Suprapubic skin (tissue), 4 donors: ENCODE measurements at regions not wholly inside any gene's neighbourhood (a gene's known extent, or its start where the extent isn't known, plus 50 kb on each side); places are given as distances from the start of the nearest gene placed in this dataset.
A peak's percentile ranks its signal among the peaks of the same experiment; 100 is the strongest.

ENCODE experiments used
- DNase-seq, 2 donors: peaks; one replicate each; pipeline ENCODE4 v3.0.0-alpha.2; 2019; ENCODE audit warnings: low spot score in 2 of 2
- H3K27ac ChIP-seq: fragments of 200-600 bp; sonication (generic); one replicate; pipeline ENCODE4 v1.5.1; 2019
- H3K27me3 ChIP-seq: fragments of 200-600 bp; sonication (generic); one replicate; pipeline ENCODE4 v1.5.1; 2019
- H3K36me3 ChIP-seq: fragments of 200-600 bp; sonication (generic); one replicate; pipeline ENCODE4 v1.5.1; 2019
- H3K4me1 ChIP-seq: fragments of 200-600 bp; sonication (generic); one replicate; pipeline ENCODE4 v1.5.1; 2019
- H3K4me3 ChIP-seq: fragments of 200-600 bp; sonication (generic); one replicate; pipeline ENCODE4 v1.5.1; 2019; ENCODE audit warnings: mild to moderate bottlenecking
- H3K9me3 ChIP-seq: fragments of 200-600 bp; sonication (generic); one replicate; pipeline ENCODE4 v1.5.1; 2019
- CTCF ChIP-seq, 2 donors: fragments of 200-600 bp in 1 of 2; fragments of 450-650 bp in 1 of 2; sonication (generic) in 1 of 2; IDR thresholded peaks; one replicate each; pipeline ENCODE4 v1.5.1; 2016 to 2019; ENCODE audit warnings: antibody characterized with exemption in 2 of 2, mild to moderate bottlenecking in 1 of 2, moderate library complexity in 1 of 2
- EP300 ChIP-seq: sonication (generic); formaldehyde crosslinking; IDR thresholded peaks from one replicate; pipeline ENCODE4 v1.6.1; 2017; ENCODE audit warnings: antibody characterized with exemption
- POLR2A ChIP-seq, 2 donors: fragments of 450-650 bp; IDR thresholded peaks; one replicate each; pipeline ENCODE4 v1.6.1; 2017; ENCODE audit warnings: antibody characterized with exemption in 2 of 2, mild to moderate bottlenecking in 2 of 2, moderate library complexity in 2 of 2
- POLR2AphosphoS5 ChIP-seq, 3 donors: sonication (generic); formaldehyde crosslinking; IDR thresholded peaks; one replicate each; pipeline ENCODE4 v1.6.1; 2017; ENCODE audit warnings: antibody characterized with exemption in 3 of 3
- WGBS: methylation state at CpG from one replicate; pipeline ENCODE4 v1.1.5; 2018; 5-methylcytosine and 5-hydroxymethylcytosine counted together

GRCh38 chr11:134514354-134514951 lies 102.4 kb upstream of the B3GAT1 start:
- no peak for TF ChIP-seq POLR2AphosphoS5 (IDR thresholded peaks at IDR 0.05)
- no peak for TF ChIP-seq POLR2A (IDR thresholded peaks at IDR 0.05)
- no peak for TF ChIP-seq EP300
- TF ChIP-seq CTCF (IDR thresholded peaks at IDR 0.05) = no peak
- Histone ChIP-seq H3K36me3 (no peaks in the 10 kb centered on the region), H3K27ac (no peak overlapping the region), H3K4me3 (no peak overlapping the region), H3K4me1 (no peaks in the 10 kb centered on the region), H3K27me3 (peaks cover 22% of the 10 kb centered on the region), H3K9me3 (no peaks in the 10 kb centered on the region)
- peak; percentile 32 to 77 for DNase-seq
- WGBS = 67% methylated on average over 4 of the region's 10 CpGs

- H3K9me3 ChIP-seq = no peaks in the 10 kb centered on the region
- no peak overlapping the region for H3K27ac ChIP-seq
- H3K4me3 ChIP-seq = no peak overlapping the region
- H3K27me3 ChIP-seq = peaks cover 22% of the 10 kb centered on the region
- no peaks in the 10 kb centered on the region for H3K36me3 ChIP-seq
- 77% methylated on average over 10 of the region's 18 CpGs for WGBS
- TF ChIP-seq POLR2A (IDR thresholded peaks at IDR 0.05) (no peak), CTCF (IDR thresholded peaks at IDR 0.05) (no peak), EP300 (no peak), POLR2AphosphoS5 (IDR thresholded peaks at IDR 0.05) (no peak)
- H3K4me1 ChIP-seq = no peaks in the 10 kb centered on the region
- peak in 1 of 2 donors; percentile 26 for DNase-seq
These were observed 101.6 kb upstream of the B3GAT1 start for GRCh38 chr11:134513585-134514120.

GRCh38 chr11:134512571-134513538 lies 100.8 kb upstream of the B3GAT1 start:
- peak; percentile 19 to 62 for DNase-seq
- 75% methylated on average over 15 of the region's 21 CpGs for WGBS
- no peak overlapping the region for H3K27ac ChIP-seq
- H3K36me3 ChIP-seq = no peaks in the 10 kb centered on the region
- no peak overlapping the region for H3K4me3 ChIP-seq
- H3K27me3 ChIP-seq = peaks cover 22% of the 10 kb centered on the region
- H3K4me1 ChIP-seq = no peaks in the 10 kb centered on the region
- no peak for TF ChIP-seq POLR2A (IDR thresholded peaks at IDR 0.05)
- TF ChIP-seq EP300 = no peak
- no peak for TF ChIP-seq POLR2AphosphoS5 (IDR thresholded peaks at IDR 0.05)
- TF ChIP-seq CTCF (IDR thresholded peaks at IDR 0.05) = no peak
- H3K9me3 ChIP-seq = no peaks in the 10 kb centered on the region

DNA sequence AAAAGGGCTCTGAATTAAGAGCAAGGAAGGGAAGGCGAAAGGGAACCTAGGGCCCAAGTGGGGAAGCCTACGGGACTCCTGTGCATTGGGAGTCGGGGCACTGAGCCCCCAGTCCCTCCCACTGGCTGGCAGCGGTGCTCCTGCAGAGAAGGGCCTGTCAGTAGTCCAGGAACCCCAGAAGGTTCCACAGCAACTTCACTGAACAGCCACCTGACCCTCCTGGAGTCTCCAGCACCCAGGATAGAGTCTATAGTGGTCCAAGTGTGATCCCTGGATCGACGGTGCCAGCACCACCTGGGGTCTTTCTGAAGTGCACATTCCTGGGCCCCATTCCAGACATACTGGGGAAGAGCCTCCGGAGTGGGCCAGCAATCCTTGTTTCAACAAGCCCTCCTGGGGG lies 100.0 kb upstream of the B3GAT1 start:
- H3K9me3 ChIP-seq = no peaks in the 10 kb centered on the region
- H3K27me3 ChIP-seq = peaks cover 22% of the 10 kb centered on the region
- no peak overlapping the region for H3K27ac ChIP-seq
- H3K4me1 ChIP-seq = no peaks in the 10 kb centered on the region
- WGBS = 58% methylated on average over 7 of the region's 7 CpGs
- H3K4me3 ChIP-seq = no peak overlapping the region
- H3K36me3 ChIP-seq = no peaks in the 10 kb centered on the region
- TF ChIP-seq POLR2A (IDR thresholded peaks at IDR 0.05) (no peak), EP300 (no peak)
- peak in 1 of 2 donors; percentile 50 for DNase-seq

DNA sequence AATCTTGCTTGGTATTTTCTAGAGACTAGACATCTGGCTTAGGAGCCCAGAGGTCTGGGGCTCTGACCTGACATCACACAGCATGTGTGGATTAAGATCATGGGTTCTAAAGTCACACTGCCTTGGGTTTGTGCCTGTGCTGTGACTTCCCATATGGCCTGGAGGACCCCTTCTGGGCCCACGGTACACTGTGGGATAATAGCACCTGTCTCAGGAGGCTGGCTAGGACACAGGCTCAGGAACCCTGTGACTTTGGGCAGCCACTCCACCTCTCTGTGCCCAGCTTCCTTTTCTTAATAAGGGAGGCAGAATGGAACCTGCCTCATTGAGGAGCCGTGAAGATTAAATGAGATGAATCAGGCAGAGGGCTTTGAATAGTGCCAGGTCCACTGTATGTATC lies 99.2 kb upstream of the B3GAT1 start:
- no peak for DNase-seq
- TF ChIP-seq CTCF (IDR thresholded peaks at IDR 0.05) = no peak
- TF ChIP-seq EP300 = no peak
- TF ChIP-seq POLR2AphosphoS5 (IDR thresholded peaks at IDR 0.05) = no peak
- TF ChIP-seq POLR2A (IDR thresholded peaks at IDR 0.05) = no peak

More for the DNA sequence above, 99.2 kb upstream of the B3GAT1 start:
- Histone ChIP-seq H3K27ac (no peak overlapping the region), H3K4me1 (no peaks in the 10 kb centered on the region), H3K27me3 (peaks cover 22% of the 10 kb centered on the region), H3K36me3 (no peaks in the 10 kb centered on the region), H3K4me3 (no peak overlapping the region), H3K9me3 (no peaks in the 10 kb centered on the region)
- 91% methylated on average over 2 of the region's 2 CpGs for WGBS
